ENCODE measurements at regions not wholly inside any gene's neighbourhood (a gene's known extent, or its start where the extent isn't known, plus 50 kb on each side); places are given as distances from the start of the nearest gene placed in this dataset.
A peak's percentile ranks its signal among the peaks of the same experiment; 100 is the strongest.

GRCh38 chr5:123273984-123274383, 149.2 kb downstream of the CEP120 start:
- TF ChIP-seq, protein P1, sequence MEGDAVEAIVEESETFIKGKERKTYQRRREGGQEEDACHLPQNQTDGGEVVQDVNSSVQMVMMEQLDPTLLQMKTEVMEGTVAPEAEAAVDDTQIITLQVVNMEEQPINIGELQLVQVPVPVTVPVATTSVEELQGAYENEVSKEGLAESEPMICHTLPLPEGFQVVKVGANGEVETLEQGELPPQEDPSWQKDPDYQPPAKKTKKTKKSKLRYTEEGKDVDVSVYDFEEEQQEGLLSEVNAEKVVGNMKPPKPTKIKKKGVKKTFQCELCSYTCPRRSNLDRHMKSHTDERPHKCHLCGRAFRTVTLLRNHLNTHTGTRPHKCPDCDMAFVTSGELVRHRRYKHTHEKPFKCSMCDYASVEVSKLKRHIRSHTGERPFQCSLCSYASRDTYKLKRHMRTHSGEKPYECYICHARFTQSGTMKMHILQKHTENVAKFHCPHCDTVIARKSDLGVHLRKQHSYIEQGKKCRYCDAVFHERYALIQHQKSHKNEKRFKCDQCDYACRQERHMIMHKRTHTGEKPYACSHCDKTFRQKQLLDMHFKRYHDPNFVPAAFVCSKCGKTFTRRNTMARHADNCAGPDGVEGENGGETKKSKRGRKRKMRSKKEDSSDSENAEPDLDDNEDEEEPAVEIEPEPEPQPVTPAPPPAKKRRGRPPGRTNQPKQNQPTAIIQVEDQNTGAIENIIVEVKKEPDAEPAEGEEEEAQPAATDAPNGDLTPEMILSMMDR (IDR thresholded peaks at IDR 0.05), result peak in 1 of 6 experiments; percentile 7
- no peak for TF ChIP-seq POLR2A (IDR thresholded peaks at IDR 0.05)

Measured in Peyer's patch (tissue), 4 donors.